ENCODE measurements at regions not wholly inside any gene's neighbourhood (a gene's known extent, or its start where the extent isn't known, plus 50 kb on each side); places are given as distances from the start of the nearest gene placed in this dataset.

GRCh38 chr3:115520651-115521245, 102.6 kb upstream of the GAP43 start:
- TF ChIP-seq CTCF (IDR thresholded peaks at IDR 0.05; ENCODE audit: low read depth, low read length) (no peak), POLR2A (IDR thresholded peaks at IDR 0.05; ENCODE audit: extremely low read depth, insufficient read length) (no peak)
